ENCODE measurements at regions not wholly inside any gene's neighbourhood (a gene's known extent, or its start where the extent isn't known, plus 50 kb on each side); places are given as distances from the start of the nearest gene placed in this dataset.

DNA sequence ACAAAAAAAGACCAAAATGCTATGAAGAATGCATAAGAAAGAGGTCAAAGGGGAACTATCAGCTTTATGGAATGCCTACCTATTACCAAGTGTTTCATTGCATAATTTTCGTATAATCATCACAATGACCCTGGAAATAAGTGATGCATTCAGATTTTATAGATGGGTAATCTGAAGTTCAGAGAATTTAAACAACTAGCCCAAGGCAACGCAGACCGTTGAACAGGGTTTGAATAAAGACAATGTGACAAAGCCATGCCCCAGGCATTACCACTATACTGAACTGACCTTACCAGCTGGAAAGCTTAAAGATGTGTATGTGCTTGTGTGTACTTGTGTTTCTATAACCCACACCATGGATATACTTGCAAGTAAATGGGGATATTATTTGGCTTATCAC, 827.6 kb upstream of the ADGRL2 start:
- DNase-seq (ENCODE audit: low read depth in 2 of 3, low spot score in 2 of 3) = no peak

DNA sequence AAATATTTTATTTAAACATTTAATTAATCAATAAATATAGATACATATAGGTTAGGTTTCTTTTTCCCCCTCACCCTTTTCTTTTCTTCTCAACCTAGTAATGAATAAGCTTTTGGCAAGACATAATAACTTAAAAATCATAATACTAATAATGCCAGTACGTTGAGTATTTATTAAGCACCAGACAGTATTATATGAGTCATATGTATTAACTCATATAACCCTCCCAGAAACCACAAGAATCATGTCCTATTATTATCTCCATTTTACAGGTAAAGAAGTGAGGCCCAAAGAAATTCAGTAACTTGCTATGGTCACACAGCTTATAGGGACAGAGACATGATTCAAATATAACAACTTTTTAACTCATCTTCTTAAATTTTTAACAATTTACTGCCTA, 834.5 kb upstream of the ADGRL2 start:
- no peak for DNase-seq (ENCODE audit: low read depth in 2 of 3, low spot score in 2 of 3)

DNA sequence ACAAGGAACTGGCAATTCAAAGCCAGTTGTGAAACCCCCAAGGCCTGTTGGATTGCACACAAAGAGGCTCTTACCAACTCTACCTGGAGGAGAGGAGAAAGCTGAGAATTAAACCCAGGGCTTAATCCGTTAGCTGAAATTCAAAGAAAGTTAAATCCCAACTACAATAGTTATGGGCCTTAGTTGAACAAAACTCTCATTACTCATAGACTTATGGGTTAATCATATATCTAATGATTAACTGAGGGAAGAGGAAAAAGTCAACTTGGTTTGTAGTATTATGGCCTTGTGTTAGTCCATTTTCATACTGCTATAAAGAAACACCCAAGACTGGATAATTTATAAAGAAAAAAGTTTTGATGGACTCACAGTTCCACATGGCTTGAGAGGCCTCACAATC, 838.2 kb upstream of the ADGRL2 start:
- no peak for DNase-seq (ENCODE audit: low read depth in 2 of 3, low spot score in 2 of 3)

DNA sequence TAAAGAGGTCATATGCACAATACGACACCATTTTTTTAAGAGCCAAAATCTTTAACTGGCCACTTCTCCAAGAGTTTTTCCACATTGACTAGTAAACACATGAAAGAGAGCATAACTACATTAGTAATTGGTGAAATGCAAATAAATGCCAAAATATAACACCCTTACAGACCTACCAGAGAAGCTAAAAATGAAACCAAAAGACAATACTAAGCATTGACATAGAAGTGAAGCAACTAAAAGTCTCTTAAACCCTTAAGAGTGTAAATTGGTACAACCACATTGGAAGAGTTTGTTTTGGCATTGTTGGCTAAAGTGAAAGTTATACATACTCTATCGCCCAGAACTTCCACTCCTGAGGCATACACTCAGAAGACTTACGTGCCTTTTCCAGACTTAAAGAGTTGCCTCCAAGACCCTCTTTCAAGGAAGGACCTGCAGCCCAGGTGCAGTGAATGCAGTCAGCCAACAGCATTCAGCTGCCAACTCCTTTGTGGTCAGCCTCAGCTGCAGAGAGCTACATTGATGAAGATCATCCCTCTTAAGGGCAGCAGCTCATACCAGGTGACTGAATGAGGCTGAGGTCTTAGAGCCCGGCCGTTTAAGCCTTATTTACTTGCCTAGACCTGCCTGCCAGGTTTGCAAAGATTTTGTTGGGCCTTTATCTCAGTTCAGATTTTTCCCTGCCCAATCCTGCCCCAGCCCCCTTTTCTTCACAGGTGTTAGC, 839.1 kb upstream of the ADGRL2 start:
- DNase-seq (ENCODE audit: low read depth in 2 of 3, low spot score in 2 of 3) = no peak

DNA sequence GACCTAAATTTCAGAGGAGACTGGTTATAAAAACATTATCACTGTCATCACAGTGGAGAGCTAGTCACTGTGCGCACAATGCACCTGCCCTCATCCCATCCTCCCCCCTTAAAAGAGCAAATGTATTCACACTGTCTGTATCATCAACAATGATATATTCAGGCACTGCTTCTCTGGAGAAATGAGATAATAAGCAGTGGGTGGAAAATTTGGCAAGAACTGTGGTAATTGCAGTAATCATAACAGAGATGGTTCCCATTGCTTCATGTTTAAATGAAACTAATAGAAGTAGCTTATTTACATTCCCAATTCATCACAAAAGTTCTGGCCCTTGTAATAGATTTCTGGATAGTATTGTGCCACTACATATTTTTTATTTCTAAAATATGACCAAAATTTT, 867.4 kb upstream of the ADGRL2 start:
- no peak for DNase-seq (ENCODE audit: low read depth in 2 of 3, low spot score in 2 of 3)

DNA sequence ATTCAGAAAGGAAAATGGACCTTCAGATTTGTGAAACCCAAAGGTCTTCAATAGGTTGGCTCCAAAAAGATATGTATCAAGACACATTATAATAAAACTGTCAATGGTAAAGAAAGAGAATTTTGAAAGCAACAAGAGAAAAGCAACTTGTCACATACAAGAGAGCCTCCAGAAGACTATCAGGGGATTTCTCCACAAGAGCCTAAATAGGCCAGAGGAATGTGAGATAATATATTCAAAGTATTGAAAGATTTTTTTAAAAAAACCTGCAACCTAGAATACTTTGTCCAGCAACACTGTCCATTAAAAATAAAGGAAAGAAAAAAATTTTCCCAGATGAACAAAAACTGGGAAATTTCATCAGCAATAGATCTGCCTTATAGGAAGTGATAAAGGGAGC, 869.6 kb upstream of the ADGRL2 start:
- DNase-seq (ENCODE audit: low read depth in 2 of 3, low spot score in 2 of 3) = no peak

DNA sequence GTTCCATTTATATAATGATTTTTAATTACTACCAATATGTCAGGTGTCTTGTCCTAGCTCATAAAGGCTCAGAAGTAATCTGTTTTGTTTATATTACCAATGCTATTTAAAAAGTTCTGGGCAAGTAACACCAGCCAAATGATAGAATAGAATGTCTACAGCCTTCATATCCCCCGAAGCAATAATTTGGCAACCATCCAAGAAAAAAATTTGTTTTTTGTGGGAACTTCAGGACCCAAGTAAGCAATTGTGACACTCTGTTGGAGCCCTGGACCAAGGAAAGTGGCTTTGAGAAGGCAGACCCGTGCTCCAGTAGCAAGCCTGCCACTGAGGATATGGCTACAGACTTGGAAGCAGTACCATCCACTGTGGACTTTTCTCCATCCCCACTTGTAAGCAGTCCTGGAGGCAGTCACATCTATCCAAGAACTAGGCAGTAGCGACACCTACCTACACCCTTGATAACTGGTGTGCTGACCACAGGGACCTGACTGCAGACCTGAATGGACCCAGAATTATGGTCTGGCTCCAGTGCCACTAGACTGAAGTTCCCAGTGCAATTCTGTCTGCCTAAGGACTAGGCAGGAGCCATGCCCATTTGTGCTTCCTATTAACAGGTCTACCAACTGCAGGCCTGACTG, 870.7 kb upstream of the ADGRL2 start:
- DNase-seq (ENCODE audit: low read depth in 2 of 3, low spot score in 2 of 3) = no peak

DNA sequence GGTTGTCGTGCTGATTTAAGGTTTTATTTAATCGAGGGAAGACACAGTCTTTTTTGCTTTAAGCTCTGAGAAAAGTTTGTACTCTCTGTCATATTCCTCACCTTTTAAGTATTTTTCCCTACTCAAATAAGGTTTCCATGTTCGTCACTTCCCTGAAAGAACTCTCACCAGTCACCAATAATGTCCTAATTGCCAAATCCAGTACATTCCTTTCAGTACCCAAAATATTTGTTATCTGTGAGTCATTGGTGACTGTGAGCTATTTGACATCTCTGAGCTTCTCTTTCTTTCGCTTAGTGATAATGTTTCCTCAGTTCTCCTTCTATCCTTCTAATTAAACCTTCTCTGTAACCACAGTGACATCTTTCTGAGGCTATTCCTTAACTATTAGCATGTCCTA, 874.2 kb upstream of the ADGRL2 start:
- DNase-seq (ENCODE audit: low read depth in 2 of 3, low spot score in 2 of 3) = no peak

DNA sequence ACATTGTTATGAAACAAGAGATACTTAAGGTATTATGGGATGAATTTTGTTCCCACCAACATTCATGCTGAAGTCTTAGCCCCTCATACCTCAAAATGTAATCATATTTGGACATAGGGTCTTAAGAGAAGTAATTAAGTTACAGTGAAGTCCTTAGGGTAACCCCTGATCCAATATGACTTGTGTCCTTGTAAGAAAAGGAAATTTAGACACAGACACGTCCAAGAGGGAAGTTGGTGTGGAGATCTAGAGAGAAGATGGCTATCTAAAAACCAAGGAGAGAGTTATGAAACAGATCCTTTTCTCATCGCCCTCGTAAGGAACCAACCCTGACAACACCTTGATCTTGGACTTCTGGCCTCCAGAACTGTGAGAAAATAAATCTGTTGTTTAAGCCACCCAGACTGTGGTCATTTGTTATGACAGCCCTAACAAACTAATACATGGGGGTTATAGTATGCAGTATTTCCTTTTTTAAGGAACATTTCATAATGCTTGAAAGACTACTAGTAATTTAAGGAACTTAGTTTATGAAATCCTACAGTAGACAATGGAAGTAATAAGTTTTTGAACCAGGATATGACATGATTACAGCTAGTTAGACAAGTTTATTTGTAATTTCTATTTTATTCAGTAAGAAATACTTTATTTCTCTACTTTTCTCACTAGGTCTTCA, 875.5 kb upstream of the ADGRL2 start:
- DNase-seq (ENCODE audit: low read depth in 2 of 3, low spot score in 2 of 3) = no peak

DNA sequence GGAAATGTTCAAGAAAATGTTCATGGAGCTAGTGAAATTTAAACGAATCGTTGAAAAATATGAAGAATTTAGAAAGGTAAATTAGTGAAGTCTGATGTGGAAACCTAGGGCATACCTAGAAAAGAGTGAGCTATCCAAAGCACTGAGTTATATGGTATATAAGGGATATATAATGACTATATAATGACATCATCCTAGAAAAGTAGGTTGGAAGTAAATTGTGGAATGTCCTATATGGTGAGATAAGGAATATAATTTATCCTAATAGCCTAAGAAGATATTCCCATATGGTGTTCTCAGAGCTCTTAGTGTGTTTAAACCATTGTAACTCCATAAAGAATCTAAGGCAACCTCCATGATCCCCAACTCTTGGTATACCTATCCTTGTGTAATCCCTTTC, 876.4 kb upstream of the ADGRL2 start:
- no peak for DNase-seq (ENCODE audit: low read depth in 2 of 3, low spot score in 2 of 3)

DNA sequence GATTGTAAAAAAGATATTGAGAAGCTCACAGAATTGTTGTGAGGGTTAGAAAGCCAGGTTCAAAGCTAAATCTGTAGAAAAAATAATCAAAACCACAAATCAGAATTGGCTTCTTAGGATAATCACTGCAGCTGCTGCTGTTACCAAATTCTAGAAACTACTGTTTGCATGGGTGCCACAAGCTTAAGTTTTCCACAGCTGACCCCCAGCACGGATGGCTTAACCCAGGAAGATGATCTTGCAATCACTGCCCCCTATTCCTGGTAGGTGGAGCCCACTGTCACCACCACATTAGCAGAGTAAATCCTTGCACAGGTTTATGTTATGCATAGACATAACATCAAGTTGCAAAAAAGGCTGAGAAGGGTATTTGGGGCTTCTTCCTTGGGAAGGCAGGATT, 877.8 kb upstream of the ADGRL2 start:
- DNase-seq (ENCODE audit: low read depth in 2 of 3, low spot score in 2 of 3) = no peak

DNA sequence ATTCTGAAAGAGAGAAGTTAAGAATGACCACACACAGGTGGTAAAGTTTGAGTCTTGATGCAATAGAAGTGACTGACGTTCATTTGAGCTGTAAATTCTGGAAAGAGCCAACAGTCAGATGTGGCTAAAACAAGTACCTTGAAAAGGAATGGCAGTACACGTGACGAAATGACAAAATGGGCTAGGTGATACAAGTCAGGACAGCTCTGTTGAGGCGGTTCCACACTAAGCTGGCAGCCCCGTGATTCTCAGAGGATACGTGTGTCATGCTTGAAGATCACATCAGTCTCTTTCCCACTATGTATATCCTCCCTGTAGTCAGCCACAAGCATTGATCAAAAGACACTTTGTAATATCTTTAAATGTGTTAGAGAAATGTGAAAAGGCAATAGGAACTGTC, 881.3 kb upstream of the ADGRL2 start:
- DNase-seq (ENCODE audit: low read depth in 2 of 3, low spot score in 2 of 3) = no peak

DNA sequence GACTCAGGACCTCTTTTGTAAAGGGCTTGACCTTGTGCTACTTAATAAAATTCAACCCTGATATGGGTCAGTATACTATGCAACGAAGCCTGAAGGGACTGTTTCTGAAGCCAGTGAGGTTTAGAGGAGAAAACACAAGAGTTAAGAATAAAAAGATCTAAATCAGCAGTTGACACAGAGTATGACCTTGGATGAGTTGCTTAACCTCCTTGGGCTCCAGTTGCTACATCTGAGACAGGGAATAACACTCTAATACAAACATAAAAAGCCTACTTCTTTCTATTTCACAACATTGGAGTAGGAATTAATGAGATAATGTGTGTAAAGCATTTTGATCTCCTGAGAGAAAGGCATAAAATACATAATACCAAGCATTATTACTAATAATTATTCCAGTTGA, 882.4 kb upstream of the ADGRL2 start:
- DNase-seq (ENCODE audit: low read depth in 2 of 3, low spot score in 2 of 3) = no peak

DNA sequence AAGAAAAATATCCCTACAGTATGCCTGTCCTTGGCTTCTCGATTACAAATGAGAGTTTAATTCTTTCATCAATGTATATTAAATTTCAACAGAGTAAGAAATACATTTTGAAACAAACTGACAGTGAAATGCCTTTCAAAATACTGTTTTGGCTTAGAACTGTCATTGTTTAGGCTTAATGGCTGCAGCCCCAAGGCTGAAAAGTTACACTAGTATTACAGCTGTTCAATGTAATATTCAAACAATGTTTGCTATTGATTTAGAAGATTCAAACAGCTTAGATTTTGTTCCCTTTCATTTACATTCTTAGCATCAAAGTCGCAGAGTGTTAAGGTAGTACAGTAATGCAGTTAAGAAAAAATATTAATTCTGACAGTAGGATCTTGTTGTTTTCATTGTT, 882.9 kb upstream of the ADGRL2 start:
- DNase-seq (ENCODE audit: low read depth in 2 of 3, low spot score in 2 of 3) = no peak

DNA sequence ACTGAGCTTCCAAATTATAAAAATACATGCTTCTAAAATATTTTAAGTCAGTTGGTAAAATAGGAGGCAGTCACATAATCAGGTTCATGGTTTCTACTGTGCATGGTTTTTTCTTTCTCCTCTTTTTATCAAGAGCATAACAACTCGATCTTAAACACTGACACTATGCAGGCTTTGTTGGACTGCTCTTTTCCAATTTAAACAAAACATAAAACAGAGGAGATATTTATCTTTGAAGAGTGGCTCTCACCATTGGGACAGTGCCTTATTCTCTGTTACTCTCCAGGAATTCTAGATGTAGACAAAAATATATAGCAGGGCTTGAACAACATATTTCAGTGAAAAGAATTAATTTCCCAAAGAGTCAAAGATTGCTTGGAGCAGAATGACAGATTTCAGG, 883.5 kb upstream of the ADGRL2 start:
- DNase-seq (ENCODE audit: low read depth in 2 of 3, low spot score in 2 of 3) = no peak

DNA sequence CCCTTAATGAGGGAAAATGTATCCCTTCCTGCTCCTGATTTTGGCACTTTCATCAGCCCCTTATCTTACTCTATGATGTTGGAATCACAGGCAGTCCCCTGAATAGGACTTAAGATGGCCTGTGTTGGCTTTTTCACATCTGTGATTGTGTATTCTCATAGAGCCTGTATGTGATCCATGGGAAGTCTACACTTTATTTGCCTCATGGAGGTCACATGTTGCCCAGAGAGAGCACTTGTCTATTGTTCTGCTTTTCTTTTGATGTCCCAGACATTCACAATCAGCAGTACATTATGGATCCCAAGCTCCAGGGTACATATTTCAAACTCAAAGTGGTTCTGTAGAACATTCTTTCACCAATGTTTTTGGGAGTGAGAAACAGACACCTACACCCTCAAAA, 885.2 kb upstream of the ADGRL2 start:
- no peak for DNase-seq (ENCODE audit: low read depth in 2 of 3, low spot score in 2 of 3)

DNA sequence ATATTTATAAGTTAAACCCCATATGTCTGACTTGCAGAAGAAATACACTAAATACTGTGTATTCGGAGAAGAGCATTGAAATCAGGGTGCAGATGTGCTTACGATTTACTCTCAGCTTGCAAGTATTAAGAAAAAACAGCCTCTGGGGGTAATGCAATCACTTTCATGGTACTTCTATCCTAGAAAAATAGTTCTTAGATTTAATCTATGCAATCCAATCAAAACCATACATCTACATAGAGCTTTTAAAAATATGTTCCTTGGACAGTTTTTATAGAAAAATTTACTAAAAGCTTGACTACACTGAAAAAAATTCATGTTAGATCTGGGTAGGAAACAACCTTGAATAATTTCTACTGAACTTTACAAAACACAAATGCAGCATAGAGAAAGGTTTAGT, 890.3 kb upstream of the ADGRL2 start:
- no peak for DNase-seq (ENCODE audit: low read depth in 2 of 3, low spot score in 2 of 3)

DNA sequence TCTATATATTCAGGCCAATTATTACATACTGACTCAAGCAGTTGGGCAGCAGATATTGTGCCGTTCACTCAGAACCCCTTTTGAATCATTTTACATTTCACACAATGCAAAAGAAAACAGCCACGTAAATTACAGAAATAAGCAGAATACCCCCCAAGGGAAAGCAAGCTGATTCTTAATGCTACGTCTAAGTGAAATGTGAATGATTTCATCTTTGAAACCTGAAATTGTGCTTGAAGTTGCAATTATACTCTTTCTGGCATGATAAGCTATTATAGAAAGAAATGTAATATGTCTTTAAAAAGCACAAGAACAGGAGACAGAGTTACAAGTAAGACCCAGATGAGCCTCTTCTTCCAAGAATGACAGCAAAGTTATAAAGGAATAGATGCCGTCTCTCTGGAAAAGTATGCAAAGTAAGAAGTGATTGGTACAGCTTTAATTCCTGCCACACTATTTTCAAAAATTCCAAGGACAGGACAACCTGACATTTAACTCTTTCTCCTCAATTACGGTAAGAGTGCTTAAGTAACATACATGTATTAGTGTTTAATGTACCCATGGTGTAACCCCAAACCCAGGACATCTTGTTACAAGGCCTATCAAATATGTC, 891.5 kb upstream of the ADGRL2 start:
- DNase-seq (ENCODE audit: low read depth in 2 of 3, low spot score in 2 of 3) = no peak

DNA sequence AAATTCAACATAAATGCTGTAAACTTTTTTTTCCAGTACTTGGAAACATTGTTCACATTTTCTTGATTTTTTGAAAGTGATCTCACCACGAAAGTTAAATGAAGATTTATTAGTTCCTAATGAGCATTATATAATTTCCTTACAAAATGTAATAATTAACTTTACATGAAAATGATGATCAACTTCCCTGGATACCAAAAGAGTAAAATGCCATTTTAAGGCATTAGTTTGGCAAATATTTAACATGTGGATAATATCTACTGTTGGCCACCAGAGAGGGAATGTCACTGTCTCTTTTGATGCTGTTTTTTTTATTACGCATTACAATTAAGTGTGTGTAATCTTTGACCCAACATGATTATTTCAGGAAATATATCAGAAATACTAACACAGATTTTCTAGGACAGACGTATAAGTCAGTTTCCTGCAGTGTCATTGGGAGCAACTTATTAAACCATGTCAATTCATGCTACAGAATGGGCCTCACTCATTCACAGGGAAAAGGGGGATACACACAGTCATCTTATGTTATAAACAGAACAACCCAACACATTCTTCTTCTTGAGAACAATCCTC, 903.9 kb upstream of the ADGRL2 start:
- no peak for DNase-seq (ENCODE audit: low read depth in 2 of 3, low spot score in 2 of 3)

DNA sequence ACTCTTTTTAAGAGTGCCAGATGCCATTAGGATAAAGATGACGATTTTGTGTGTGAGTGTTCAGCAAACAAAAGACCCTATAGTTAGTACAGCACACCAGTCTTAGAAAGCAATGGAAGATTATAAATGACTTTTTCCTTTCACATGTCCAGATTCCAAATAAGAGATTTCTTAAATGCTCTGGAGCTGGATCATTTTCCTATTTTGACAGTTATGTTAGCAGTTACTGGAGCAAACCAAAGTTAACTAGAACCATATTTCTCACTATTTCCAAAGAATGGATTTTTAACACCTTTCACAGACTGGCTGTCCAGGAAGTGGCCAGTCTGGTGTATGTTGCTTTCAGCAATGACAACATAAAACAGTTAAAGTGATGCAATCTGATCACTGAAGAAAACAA, 905.8 kb upstream of the ADGRL2 start:
- no peak for DNase-seq (ENCODE audit: low read depth in 2 of 3, low spot score in 2 of 3)

DNA sequence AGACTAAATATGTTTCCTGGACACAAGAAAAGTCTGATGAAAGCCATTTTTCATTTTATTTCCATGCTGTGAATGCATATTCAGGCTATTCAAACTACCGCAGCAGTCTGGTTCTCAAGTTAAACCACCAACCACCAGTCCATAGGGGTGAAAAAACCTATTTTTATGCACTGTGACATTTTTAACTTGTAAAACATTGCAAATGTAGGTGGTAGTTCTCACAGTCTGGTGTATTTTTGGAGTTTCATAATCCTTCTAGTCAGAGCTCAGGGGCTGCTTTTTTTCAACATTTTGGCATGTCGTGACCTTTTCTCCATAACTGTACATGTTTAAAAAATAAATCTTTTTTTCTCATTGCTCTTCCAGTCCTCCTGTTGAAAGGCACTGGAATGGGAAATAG, 907.6 kb upstream of the ADGRL2 start:
- peak in 2 of 3 donors; percentile 9 to 72 for DNase-seq (ENCODE audit: low read depth in 2 of 3, low spot score in 2 of 3)
